NCI-H524 treated with DMSO at 0.1 percent for 48 hours (cell line): ENCODE measurements at regions not wholly inside any gene's neighbourhood (a gene's known extent, or its start where the extent isn't known, plus 50 kb on each side); places are given as distances from the start of the nearest gene placed in this dataset.
"Not testable (repeated sequence)": the region's sequence is repeated elsewhere in the genome, so short reads cannot be mapped to it uniquely, and the experiment has no call there.

Source experiments
- DNase-seq: peaks from one replicate; lab custom pipeline; 2025; lab: John Stamatoyannopoulos, UW

DNA sequence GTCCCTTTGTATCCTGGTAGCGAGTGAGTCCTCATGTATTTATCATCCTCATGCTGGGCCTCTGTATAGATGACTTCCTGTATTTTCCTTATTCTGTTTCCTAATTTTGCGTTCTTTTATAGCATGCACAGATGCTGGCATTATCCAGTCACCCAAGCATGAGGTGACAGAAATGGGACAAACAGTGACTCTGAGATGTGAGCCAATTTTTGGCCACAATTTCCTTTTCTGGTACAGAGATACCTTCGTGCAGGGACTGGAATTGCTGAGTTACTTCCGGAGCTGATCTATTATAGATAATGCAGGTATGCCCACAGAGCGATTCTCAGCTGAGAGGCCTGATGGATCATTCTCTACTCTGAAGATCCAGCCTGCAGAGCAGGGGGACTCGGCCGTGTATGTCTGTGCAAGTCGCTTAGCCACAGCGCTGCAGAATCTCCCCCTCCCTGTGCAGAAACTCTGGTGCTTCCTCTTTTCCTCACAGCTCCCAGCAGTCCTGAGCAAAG is 183.1 kb upstream of the PRSS58 start:
- no peak for DNase-seq

DNA sequence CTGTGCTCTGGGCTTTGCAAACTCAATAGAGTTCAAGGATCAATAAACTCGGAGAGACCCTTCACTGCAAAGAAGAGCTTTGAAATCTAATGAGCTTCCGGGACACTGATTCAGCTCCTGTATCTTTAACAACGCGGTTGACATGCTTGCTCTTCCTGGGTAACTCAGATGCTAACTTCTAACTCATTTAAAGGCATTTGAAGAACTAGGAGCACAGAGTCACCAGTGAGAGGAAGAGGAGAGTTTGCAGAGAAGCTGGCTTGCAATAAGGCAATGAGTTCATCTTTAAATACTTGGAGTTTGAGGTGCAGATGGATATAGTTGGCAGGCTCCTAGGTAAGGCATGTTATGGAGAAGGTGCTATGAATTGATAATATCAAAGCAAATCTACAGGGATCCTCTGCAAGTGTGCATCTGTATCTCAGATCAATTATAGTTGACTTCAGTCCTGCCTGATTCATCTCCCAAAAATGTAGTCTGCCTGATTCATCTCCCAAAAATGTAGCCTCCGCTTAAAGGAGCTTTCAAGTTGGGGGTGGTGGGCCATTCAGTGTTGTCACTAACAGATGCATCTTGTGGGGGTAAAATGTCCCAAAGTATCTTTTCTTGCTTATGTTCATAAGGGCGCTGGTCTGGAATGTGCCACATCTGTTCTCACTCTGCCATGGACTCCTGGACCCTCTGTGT is 182.5 kb upstream of the PRSS58 start:
- no peak for DNase-seq

DNA sequence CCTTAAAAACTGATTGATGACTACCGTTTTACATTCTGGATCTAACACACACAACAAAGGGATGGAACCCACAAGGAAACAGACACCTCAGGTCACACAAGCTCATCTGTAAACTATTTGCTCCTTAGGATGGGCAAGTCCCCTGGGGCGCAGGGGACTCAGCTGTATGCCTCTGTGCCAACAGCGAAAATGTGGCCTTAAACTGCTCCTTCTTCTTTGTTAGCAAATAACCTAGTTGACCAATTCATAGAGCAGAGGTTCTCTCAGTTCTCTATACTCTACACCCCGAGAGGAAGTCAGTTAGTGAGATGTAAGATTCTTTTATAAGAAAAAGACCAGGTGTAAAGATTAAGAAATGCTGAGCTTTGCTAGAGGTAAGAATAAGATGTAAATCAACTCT is 181.9 kb upstream of the PRSS58 start:
- DNase-seq: no peak

DNA sequence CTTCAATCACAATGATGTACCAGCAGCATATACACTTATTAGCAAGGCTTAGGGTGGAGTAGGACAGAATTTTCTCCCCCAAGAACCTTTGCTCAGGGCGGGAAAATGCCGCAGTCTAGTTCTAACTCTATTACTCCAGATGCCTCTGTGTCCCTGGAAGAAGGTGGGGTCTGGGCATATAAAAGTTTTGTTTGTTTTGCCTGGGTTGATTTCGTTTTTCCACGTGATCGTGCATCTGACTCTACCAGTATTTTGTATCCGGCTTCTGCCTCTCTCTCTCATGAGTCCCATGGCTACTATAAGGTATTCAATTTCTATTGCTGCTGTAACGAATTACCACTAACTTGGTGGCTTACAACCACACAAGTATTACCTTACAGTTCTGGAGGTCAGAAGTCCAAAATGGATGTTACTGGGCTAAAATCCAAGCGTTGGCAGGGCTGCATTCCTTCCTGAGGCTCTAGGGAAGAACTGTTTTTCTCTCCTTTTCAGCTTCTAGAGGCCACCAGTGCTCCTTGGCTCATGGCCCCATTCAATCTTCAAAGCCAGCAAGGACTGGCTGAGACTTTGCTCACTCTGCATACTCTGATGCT is 181.2 kb upstream of the PRSS58 start:
- DNase-seq: no peak

DNA sequence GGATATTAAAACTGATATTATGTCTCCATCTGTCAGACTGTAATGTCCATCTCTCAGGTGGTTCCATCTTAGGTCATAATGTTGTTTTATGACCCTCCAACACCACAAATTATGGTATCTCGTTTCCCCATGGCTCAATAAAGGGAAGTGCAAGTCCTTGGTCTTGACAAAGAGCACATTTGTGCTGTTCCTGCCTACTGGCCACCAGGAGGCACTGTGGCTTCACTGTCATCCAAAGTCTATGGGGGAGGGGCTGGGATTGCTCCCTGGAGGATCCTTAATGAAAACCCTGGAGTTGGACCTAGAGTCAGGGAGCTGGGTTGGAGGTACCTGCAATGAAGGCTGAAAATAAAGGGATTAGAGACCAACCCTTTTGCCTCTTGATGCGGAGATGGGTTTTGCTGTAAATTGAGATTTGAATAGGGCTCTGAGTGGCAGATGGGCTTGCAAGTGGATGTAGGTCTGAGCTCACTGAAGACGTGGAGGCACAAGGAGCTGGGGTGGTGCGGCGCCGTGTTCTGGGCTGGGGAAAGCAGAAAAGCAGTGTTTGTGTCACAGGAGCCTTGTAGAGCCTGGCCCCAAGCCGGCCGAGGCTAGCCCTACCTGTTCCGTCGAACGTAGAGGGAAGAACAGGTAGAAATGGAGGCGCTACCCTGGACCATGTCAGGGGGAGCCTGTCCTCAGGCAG is 180.5 kb upstream of the PRSS58 start:
- DNase-seq: no peak

DNA sequence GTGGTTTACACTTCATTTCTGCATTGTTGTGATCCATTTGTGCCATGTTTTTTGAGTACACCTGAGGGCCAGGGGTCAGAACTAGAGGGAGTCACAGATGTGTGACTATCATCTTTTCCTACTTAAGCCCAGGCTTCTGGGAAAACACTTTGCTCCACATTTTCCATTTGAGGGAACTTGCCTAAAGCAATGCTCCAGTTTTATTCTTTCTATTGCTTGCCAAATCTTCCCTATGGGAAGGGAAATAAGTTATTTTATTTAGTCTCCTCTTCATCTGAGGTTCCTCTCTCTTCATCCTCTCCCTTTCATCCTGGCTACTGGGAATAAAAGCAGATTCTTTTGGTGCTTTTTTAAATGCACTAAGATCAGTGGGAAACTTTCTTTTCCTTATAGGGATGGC is 179.9 kb upstream of the PRSS58 start:
- DNase-seq: no peak

DNA sequence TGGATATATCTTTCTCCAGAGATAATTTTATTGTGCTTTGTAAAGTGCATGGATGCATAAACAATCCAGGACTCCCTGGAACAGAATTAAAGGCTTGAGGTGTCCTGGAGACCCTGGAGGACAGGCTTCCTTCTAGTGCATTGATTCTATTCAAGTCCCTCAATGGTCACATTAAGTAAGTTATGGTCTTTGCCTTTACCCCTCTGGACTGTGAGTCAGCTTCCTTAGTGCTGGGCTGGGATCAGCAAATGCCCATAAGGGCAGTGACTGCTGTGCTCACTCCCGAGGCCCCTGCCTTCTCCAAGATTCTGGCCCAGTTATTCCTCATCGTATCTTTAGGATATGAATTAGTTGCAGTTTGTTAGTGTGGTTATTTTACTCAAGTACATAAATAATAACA is 178.7 kb upstream of the PRSS58 start:
- no peak for DNase-seq

DNA sequence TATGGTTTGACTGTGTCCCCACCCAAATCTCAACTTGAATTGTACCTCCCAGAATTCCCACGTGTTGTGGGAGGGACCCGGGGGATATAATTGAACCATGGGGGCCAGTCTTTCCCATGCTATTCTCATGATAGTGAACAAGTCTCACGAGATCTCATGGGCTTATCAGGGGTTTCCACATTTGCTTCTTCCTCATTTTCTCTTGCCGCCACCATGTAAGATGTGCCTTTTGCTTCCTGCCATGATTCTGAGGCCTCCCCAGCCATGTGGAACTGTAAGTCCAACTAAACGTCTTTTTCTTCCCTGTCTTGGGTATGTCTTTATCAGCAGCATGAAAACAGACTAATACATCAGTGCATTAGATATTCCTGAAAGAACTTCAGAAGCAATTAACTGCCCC is 177.7 kb upstream of the PRSS58 start:
- not testable (repeated sequence) for DNase-seq

DNA sequence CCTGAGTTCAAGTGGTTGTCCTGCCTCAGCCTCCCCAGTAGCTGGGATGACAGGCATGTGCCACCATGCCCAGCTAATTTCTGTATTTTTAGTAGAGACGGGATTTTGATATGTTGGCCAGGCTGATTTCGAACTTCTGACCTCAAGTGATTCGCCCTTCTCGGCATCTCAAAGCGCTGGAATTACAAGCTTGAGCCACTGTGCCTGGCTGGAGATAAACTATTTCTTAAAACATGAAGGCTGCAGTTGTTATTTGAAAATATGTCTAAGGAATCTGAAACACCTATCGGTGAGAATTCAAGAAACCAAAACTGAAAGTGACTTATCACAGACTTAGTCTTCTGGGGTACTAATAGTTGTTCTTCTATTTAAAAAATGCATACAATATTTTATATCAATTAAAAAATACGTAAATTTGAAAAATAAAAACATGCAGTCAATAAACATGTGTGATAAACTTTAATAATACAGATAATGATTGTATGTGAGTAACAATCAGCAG is 176.9 kb upstream of the PRSS58 start:
- no peak for DNase-seq

DNA sequence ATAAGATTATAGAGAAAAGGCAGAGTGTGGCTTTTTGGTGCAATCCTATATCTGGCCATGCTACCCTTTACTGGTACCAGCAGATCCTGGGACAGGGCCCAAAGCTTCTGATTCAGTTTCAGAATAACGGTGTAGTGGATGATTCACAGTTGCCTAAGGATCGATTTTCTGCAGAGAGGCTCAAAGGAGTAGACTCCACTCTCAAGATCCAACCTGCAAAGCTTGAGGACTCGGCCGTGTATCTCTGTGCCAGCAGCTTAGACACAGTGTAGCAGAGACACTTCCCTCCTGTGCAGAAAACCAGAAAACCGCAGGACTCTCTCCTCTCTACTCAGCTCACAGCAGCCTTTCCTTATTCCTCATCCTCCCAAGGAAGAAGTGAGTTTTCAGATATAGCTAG is 176.3 kb upstream of the PRSS58 start:
- DNase-seq: not testable (repeated sequence)

DNA sequence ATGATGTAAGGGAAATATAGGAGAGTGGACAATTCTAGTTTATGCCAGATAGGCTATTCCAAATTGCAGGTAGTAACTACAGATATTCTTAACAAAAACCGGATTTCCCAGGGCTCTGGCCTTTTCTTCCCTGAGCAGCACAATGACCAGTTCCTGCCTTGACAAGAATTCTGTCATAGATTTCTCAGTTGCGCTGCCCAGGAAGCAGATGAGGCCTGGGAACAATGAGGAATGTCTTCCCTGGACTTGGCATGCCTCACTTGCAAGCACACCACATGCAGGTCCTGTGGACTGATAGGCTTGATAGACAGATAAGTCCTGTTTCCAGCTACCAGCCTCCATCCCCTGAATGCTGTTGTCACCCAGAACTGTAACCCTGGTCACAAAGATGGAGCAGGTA is 174.5 kb upstream of the PRSS58 start:
- no peak for DNase-seq

DNA sequence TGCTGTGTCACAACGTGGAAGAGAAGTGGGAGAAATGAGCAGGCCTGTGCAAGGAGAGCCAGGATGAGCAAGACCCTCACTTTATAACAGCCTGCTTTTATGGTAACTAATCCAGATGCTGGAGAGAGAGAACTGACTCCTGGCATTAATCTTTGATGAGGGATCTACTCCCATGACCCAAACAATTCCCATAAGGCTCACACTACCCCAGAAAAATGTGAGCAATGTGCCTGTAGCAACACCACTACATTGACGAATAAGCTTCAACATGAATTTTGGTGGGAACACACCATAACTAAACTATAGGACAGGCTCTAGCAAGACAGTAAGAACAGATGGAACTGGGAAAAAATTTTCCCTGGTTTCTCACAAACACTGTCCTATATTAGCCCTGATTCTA is 173.6 kb upstream of the PRSS58 start:
- no peak for DNase-seq

DNA sequence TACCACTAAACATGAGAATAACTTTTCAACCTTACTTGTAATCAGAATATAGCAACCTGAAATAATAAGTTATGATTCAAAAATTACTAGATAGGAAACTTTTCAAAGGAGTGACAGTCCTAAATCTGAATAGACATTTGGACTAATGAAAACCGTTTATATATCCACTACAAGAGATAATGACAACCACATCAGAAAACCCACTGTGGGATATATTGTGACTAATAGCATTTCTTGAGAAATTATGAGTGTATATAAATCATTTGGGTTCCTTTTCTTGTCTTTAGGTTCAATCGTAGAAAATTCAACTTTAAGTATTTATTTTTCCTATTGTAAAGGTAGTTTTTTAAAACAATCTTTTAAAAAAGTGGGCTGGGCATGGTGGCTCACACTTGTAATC is 170.2 kb upstream of the PRSS58 start:
- no peak for DNase-seq

DNA sequence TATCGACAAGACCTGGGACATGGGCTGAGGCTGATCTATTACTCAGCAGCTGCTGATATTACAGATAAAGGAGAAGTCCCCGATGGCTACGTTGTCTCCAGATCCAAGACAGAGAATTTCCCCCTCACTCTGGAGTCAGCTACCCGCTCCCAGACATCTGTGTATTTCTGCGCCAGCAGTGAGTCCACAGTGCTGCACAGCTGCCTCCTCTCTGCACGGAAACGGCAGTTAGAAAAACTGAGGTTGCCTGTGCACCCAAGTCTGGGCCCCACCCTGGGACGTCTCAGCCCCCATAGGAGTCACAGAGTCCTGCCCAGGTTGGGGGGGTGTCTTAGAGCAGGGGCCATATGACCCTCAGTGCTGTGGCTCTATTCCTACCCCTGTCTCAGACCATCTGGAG is 167.4 kb upstream of the PRSS58 start:
- no peak for DNase-seq

DNA sequence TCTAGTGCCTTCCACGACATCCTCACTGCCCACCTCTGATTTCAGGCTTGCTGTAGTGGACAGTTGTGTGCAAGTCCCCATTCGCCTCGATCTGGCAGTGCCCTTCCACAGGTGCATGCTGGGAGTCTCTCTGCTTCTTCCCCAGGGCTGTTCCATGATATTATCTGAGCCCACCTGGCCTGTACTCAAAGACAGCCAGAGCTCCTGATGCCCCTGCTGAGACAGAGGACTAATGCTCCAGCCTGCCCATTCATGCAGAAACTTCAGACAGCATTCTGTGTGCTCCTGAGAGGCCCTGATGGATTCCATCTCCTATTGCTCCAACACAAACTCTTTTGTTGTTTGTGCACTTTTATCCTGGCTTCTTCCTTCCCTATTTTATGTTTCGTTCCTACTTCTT is 164.8 kb upstream of the PRSS58 start:
- no peak for DNase-seq

DNA sequence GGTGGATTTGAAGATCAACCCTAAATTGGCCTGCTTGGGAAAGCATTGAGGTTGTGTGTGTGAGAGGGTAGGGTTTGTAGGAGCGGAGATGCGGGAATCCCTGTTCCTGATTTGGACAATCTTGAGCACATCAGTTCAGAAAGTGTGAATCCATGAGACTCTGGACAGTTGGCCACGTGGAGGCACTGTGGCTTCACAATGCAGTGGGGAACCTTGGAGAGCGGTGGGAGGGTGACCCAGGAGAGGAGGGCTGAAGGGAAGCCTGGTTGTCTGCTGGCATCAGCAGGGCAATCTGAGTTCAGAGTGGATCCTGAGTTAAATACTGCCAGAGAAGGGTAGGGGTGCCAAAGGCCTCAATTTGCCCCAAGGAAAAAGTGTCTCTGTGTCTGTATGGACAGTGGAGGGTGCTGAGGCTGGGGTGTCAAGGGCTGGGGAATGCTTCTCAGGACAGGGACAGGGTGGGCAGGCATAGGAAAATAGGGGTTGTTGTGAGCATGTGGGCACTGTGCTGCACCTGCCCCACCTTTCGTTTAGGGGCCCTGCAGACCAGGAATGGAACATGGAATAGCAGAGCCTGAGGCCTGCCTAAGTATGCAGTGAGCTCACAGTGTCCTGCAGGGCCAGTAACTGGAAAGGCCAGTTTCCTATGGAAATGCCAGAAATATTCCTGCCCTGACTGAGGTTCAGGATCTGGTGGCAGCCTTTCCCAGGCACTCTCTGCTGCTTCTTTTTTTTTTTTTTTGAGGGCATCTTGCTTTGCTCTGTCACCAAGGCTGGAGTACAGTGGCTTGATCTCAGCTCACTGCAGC is 162.9 kb upstream of the PRSS58 start:
- no peak for DNase-seq

DNA sequence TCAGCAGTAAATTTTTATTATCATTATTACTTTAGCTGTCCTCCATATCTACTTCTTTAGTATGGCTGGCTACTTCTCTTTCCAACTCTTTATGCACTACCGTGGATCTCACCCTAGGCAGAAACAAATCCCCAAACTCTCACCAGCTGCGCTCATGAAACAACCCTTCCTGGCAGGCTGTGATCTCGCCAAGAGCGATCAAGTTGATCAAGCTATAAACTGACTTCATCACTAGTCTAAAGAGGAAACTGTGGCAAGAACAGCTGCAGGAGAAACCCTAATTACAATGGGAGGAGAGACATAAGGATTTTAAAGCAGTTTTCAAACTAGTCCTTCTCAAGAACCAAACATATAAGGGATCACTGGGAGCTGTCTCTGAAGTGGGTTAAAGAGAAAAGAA is 160.5 kb upstream of the PRSS58 start:
- no peak for DNase-seq

DNA sequence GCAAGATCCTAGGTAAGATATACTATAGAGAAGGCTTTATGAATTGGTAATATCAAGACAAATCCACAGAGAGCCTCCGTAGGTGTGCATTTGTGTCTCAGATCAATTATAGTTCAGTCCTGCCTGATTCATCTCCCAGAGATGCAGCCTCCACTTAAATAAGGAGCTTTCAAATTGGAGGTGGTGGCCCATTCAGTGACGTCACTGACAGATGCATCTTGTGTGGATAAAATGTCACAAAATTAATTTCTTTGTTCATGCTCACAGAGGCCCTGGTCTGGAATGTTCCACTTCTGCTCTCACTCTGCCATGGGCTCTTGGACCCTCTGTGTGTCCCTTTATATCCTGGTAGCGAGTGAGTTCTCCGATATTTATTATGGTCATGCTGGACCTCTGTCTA is 157.1 kb upstream of the PRSS58 start:
- DNase-seq: no peak

DNA sequence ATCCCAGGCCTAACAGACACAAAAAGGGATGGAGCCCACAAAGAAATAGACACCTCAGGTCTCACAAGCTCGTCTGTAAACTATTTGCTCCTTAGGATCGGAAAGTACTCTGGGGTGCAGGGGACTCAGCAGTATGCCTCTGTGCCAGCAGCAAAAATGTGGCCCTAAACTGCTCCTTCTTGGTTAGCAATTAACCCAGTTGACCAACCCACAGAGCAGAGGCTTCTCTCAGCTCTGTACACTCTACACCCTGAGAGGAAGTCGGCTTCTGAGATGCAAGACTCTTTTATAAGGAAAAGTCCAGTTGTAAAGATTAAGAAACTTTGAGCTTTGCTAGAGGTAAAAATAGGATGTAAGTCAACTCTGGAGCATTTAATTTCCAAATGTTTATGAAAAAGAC is 156.3 kb upstream of the PRSS58 start:
- no peak for DNase-seq

DNA sequence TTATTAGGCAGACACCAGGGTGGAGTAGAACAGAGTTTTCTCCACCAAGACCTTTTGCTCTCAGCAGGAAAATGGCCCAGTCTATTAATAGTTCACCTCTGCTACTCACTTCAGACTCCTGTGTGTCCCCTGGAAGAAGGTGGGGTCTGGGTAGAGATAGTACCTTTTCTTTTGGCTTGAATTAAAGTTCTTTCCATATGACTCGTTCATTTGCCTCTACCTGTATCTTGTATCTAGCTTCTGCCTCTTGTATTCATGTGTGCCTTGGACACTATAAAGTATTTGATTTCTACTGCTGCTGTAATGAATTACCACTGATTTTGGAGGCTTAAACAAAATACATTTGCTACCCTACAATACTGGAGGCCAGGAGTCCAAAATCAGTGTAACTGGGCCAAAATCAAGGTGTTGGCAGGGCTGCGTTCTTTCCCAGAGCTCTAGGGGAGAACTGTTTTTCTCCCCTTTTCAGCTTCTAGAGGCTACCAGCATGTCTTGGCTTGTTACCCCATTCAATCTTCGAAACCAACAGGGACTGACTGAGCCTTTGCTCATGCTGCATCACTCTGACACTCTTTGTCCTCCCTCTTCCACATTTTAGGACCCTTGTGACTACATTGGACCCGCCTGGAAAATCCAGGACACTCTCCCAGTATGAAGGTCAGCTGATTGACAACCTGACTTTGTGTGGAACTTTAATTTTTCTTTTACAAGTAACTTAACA is 155.6 kb upstream of the PRSS58 start:
- no peak for DNase-seq

DNA sequence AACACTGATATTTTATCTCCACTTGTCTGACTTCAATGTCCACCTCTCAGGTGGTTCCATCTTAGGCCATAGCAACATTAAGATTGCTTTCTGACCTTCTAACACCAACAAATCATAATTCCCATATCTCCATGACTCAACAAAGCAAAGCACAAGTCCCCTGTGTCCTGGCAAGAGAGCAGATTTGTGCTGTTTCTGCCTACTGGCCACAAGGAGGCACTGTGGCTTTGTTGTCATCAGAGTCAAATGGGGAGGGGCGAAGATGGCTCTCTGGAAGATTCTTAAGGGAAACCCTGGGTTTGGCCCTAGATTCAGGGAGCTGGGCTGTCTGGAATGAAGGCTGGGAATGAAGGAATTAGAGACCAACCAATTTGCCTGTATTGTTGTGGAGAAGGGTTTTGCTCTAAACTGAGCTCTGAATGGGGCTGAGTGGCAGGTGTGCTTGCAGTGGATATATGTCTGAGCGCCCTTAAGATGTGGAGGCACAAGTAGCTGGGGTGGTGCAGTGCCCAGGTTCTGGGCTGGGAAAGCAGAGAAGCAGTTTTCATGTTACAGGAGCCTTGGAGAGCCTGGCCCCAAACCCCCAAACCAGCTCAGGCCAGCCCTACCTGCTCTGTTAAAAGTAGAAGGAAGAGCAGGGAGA is 154.8 kb upstream of the PRSS58 start:
- DNase-seq: no peak
